ENCODE measurements at regions not wholly inside any gene's neighbourhood (a gene's known extent, or its start where the extent isn't known, plus 50 kb on each side); places are given as distances from the start of the nearest gene placed in this dataset.

DNA sequence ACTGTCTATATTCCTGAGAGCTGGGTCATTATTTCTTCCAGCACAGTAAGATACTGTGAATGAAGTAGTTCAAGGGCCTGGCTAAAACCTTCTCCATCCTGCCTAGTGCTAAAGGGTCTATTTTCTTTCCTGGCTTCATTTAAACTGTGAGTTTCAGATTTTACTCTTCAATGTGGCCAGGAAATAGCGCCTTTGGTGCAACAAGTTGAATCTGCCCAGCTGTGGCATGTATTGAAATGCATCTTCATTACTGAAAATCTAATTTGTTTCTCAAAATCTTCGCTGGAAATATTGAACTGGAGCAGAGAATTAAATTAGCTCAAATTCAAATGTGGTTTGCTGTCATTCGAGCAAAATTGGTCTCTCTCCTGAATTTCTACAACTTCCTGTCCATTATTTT lies 114.6 kb upstream of the KCNG1 start:
- TF ChIP-seq, protein P1, sequence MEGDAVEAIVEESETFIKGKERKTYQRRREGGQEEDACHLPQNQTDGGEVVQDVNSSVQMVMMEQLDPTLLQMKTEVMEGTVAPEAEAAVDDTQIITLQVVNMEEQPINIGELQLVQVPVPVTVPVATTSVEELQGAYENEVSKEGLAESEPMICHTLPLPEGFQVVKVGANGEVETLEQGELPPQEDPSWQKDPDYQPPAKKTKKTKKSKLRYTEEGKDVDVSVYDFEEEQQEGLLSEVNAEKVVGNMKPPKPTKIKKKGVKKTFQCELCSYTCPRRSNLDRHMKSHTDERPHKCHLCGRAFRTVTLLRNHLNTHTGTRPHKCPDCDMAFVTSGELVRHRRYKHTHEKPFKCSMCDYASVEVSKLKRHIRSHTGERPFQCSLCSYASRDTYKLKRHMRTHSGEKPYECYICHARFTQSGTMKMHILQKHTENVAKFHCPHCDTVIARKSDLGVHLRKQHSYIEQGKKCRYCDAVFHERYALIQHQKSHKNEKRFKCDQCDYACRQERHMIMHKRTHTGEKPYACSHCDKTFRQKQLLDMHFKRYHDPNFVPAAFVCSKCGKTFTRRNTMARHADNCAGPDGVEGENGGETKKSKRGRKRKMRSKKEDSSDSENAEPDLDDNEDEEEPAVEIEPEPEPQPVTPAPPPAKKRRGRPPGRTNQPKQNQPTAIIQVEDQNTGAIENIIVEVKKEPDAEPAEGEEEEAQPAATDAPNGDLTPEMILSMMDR (optimal IDR thresholded peaks at IDR 0.05 in 1 of 3, IDR thresholded peaks at IDR 0.05 in 1 of 3, conservative IDR thresholded peaks at IDR 0.05 in 1 of 3; ENCODE audit: extremely low read depth in 1 of 3, insufficient read depth in 2 of 3, low read length in 3 of 3), result no peak
- no peak for TF ChIP-seq EZH2 (IDR thresholded peaks at IDR 0.05; ENCODE audit: low read length)
